ENCODE measurements at regions not wholly inside any gene's neighbourhood (a gene's known extent, or its start where the extent isn't known, plus 50 kb on each side); places are given as distances from the start of the nearest gene placed in this dataset.

GRCh38 chr14:30158299-30158698, 230.7 kb upstream of the PRKD1 start:
- Histone ChIP-seq H3F3A (replicated peaks; ENCODE audit: insufficient read depth) (no peaks in the 10 kb centered on the region), H3K4me2 (no peak overlapping the region), H3K4me1 (ENCODE audit: control insufficient read depth in 1 of 2, insufficient read depth in 2 of 2, low read depth in 1 of 2, low read length in 1 of 2) (no peaks in the 10 kb centered on the region), H3K36me3 (replicated peaks in 1 of 2; ENCODE audit: control insufficient read depth in 1 of 2, insufficient read depth in 2 of 2, low read length in 1 of 2) (no peaks in the 10 kb centered on the region), H3K27me3 (ENCODE audit: insufficient read depth) (no peaks in the 10 kb centered on the region), H3K27ac (ENCODE audit: low read depth in 2 of 2, low read length in 1 of 2) (no peak overlapping the region), H3K9ac (no peak overlapping the region), H3K79me2 (ENCODE audit: insufficient read depth) (no peaks in the 10 kb centered on the region), H3K9me2 (no peaks in the 10 kb centered on the region), H4K20me1 (ENCODE audit: insufficient read depth) (no peaks in the 10 kb centered on the region), H3K4me3 (ENCODE audit: low read depth in 2 of 2, low read length in 1 of 2) (no peak overlapping the region), H3K9me3 (no peaks in the 10 kb centered on the region), H2AFZ (ENCODE audit: low read depth) (no peak overlapping the region)
- ChIA-PET CTCF (no interaction called here), POLR2A (no interaction called here)
- 6% methylated on average over 5 of the region's 5 CpGs for WGBS (ENCODE audit: low lambda C conversion rate)
- TF ChIP-seq CHD2 (IDR thresholded peaks at IDR 0.05; ENCODE audit: low read length, partially characterized antibody): no peak
- no peak for TF ChIP-seq RCOR1 (IDR thresholded peaks at IDR 0.05; ENCODE audit: low read length)
- no peak for TF ChIP-seq MAX (IDR thresholded peaks at IDR 0.05; ENCODE audit: low read depth)
- TF ChIP-seq YY1 (IDR thresholded peaks at IDR 0.05; ENCODE audit: low read depth): no peak
- TF ChIP-seq REST (IDR thresholded peaks at IDR 0.05; ENCODE audit: low read depth, low read length): no peak
- TF ChIP-seq FOSL2 (IDR thresholded peaks at IDR 0.05; ENCODE audit: borderline replicate concordance, low read depth): no peak
- TF ChIP-seq ELF1 (IDR thresholded peaks at IDR 0.05): no peak
- TF ChIP-seq, protein P1, sequence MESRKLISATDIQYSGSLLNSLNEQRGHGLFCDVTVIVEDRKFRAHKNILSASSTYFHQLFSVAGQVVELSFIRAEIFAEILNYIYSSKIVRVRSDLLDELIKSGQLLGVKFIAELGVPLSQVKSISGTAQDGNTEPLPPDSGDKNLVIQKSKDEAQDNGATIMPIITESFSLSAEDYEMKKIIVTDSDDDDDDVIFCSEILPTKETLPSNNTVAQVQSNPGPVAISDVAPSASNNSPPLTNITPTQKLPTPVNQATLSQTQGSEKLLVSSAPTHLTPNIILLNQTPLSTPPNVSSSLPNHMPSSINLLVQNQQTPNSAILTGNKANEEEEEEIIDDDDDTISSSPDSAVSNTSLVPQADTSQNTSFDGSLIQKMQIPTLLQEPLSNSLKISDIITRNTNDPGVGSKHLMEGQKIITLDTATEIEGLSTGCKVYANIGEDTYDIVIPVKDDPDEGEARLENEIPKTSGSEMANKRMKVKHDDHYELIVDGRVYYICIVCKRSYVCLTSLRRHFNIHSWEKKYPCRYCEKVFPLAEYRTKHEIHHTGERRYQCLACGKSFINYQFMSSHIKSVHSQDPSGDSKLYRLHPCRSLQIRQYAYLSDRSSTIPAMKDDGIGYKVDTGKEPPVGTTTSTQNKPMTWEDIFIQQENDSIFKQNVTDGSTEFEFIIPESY (IDR thresholded peaks at IDR 0.05; ENCODE audit: borderline replicate concordance, low read depth): no peak
- TF ChIP-seq POLR2AphosphoS5 (IDR thresholded peaks at IDR 0.05; ENCODE audit: low read depth, low read length): no peak
- no peak for TF ChIP-seq TAF1 (IDR thresholded peaks at IDR 0.05; ENCODE audit: borderline replicate concordance, low read depth, low read length)
- no peak for TF ChIP-seq RAD21 (IDR thresholded peaks at IDR 0.05; ENCODE audit: low read length)
- TF ChIP-seq EP300 (IDR thresholded peaks at IDR 0.05; ENCODE audit: borderline replicate concordance in 1 of 2, low read depth in 1 of 2, low read length in 1 of 2): no peak
- TF ChIP-seq NFIC (IDR thresholded peaks at IDR 0.05; ENCODE audit: borderline replicate concordance): no peak
- TF ChIP-seq NRF1 (IDR thresholded peaks at IDR 0.05; ENCODE audit: low read depth, low read length): no peak
- no peak for TF ChIP-seq TEAD4 (IDR thresholded peaks at IDR 0.05; ENCODE audit: borderline replicate concordance, insufficient read depth)
- DNase-seq: no peak

All from SK-N-SH (cell line).